GM19328 (cell line): ENCODE measurements at regions not wholly inside any gene's neighbourhood (a gene's known extent, or its start where the extent isn't known, plus 50 kb on each side); places are given as distances from the start of the nearest gene placed in this dataset.

Source experiments
- ATAC-seq: cut with Tn5 transposase; IDR thresholded peaks from one replicate; pipeline ENCODE4 v1.9.1; 2021; ENCODE audit warnings: mild to moderate bottlenecking, moderate library complexity; ENCODE audit not compliant: unreplicated experiment

DNA sequence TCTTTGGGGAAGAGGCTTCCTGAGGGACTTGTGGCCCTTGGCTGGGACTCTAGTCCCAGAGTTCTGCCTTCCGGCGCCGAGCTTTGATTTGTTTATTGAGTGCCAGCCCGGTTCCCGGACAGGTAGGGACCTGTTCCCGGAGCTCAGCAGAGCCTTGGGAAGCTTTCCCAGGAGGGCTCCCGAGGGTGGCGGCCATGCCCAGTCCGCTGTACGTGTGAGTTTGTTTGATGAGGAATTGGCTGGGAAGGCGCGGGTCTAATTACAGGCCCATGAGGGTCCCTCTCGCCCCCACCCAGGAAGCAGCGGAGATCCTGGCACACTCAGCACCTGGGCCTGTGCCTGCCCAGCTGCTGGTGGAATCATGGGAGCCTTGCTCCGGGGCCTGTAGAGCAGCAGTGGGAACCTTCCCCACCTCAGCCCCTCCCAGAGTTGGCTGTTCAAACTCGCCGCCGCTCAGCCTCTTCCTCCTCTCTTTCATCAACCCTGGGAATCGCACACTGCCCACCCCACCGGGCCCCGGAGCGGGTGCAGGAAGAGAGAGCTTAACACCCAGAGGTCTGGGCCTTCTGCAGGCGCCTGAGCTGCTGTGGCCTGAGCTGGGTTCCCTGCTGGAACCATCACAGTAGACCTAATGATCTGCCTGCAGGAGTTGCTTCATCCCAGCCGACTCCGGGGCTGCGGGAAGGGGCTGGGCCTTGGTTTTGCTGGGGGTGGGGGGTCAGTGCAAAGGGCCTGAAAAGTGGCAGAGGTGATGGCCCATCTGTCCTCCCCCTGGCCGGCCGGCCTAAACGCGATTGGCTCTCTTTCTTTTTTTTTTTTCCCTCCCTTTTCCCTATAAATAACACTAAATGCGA is 313.7 kb downstream of the SEC14L1 start:
- no peak for ATAC-seq

DNA sequence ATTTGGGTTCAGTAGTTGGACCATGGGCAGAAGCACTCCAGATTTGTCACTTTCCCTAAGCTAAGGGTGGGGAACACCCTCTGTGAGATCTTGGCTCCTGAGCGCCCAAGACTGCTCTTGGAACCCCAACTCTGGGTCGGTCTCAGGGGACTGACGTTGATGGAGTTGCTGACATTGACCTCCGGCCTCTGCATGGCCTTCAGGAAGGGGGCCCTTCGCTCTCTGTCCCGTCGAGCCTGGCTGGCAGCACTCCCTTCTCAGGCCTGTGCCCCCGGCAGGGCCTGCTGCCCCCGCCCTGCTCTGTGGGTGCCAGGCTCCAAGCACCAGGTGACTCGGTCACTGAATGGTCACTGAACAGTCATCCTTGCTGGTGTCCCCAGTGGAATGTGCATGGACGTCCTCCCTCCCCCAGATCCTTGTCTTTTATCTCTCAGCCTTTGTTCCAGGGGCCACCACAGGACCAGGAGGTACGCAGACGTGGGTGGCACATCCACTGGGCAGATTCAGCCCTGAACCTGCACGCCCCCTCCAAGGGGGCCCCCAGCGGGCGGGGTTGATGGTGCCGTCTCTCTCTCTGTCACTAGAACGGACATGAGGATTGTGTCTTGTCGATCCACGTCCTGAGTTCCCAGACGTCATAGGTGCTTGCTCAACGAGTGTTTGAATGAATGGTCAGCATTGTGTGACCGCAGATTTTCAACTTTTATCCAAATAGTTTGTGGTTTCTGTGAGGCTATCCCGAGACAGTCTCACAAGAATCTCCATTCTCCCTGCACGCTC is 314.5 kb downstream of the SEC14L1 start:
- no peak for ATAC-seq

DNA sequence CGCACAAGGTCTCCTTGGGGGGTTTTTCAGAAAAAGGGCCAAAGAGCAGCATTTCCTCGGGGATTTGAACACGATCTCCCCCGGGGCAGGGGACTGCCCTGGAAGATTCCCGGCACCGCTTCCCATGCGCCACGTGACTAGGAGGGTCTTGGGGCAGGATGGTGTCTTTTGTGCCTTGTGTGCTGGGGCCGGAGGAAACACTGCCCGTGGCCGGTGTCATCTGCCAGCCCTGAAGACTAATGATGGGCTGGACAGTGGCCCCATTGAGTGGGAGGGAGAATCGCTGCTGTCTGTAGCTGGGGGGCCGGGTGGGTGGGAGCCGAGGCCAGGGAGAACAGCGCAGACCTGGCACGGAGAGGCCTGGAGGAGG is 315.1 kb downstream of the SEC14L1 start:
- no peak for ATAC-seq

DNA sequence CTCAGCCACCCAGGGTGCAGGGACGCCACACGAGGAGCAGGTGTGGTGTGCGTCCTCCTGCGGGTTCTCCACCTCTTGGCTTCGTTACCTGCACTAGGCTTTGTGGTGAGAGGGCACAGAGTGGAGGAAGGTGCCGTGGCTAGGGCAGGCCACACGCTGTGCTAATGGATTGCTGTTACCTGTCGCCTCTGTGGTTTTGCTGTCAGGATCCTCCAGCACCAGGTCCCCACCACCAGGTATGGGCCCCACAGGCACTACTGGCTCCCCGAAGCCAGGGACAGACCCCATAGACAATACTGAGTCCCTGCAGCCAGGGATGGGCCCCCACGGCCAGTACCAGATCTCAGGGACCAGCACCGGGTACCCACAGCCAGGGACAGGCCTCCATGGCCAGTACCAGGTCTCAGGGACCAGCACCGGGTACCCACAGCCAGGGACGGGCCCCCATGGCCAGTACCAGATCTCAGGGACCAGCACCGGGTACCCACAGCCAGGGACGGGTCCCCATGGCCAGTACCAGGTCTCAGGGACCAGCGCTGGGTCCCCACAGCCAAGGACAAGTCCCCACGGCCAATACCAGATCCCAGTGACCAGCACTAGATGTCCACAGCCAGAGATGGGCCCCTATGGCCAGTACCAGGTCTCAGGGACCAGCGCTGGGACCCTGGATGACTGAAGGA is 315.6 kb downstream of the SEC14L1 start:
- no peak for ATAC-seq

DNA sequence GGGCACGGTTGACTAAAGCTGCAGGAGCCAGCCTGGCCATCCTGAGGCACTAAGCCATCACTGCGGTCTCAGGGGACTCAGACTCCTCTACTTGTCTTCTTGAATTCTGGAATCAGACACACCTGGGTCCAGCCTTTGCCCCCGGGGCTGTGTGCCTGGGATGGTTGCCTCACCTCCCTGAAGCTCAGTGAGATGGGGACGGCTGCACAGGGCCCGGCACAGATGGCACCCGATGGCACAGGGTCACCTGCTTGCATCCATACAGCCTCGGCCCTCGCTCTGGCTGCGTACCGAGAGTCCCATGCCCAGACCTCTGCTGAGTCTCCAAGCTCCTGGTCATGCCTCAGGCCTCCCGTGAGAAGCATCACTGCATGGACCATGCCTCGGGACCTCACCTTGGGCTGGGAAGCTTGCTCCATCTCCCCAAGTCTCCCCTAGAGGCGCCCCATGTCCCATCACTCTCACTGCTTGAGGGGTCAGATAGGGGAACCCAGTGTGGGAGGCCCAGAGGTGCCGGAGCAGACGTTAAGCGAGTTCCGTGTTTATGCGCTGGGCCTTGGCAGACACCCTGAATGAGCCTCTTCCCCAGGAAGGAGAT is 316.3 kb downstream of the SEC14L1 start:
- no peak for ATAC-seq

DNA sequence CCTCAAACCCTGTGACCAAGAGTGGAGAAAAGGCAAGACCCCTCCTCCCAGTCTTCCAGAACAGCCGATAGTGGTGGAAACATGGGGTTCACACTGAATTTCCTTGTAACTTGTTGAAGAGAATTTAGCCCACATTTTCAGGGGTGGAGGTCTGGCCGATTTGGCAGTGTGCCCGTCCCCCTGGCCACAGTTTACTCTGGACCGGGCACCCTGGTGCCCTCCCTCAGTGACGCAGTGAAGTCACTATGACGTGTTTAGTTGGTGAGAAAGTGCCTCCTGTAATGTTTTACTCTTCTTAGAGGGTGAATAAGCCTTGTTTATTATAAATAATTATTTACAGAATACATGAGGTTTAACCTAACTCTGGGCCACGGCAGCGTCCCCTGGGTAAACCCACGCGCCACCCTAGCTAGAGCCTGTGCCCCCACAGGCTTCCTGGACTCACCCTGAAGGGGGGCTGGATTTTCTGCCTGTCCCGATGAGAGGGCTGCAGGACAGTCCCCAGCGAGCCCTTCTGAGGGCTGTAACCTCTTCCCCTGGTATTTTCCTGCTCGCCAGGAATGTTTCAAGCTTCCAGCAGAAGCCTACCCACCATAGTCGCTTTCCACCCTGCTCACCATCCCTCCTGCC is 316.9 kb downstream of the SEC14L1 start:
- ATAC-seq, result no peak

DNA sequence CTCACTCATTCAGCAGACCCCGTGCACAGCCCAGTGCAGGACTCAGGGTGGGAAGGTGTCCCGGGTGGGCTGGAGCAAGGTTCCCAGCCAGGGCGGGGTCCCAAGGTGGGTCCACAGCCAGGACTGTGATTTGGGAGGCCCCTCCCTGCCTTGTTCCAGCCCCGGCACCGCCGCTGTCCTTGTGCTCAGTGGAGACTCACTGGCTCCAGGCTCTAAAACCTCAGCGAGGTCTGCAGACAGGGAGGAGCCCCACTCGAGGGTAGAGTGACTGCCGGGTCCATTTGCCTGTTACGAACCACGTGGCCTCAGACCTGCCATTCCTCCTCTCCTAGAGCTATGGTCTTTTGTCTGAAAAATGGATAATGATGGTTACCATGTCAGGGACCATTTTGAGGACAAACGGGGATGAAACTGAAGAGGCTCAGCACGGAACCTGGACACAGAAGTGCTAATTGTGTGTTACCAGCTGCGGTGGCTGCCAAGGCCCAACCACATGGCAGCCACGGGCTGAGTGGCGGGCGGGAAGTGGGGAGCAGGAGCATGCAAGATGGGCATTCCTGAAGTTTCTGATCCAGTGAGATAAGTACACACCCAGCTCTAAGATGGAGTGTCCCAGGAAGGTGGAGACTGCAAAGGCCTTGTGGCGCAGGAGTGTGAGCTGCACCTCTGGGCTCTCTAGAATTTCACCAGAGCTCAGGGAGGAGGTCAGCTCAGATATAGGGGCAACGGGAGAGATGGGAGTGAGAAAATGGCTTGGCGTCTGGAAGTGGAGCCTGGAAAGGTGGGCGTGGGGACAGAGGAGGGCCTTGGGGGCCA is 317.6 kb downstream of the SEC14L1 start:
- ATAC-seq, result no peak

DNA sequence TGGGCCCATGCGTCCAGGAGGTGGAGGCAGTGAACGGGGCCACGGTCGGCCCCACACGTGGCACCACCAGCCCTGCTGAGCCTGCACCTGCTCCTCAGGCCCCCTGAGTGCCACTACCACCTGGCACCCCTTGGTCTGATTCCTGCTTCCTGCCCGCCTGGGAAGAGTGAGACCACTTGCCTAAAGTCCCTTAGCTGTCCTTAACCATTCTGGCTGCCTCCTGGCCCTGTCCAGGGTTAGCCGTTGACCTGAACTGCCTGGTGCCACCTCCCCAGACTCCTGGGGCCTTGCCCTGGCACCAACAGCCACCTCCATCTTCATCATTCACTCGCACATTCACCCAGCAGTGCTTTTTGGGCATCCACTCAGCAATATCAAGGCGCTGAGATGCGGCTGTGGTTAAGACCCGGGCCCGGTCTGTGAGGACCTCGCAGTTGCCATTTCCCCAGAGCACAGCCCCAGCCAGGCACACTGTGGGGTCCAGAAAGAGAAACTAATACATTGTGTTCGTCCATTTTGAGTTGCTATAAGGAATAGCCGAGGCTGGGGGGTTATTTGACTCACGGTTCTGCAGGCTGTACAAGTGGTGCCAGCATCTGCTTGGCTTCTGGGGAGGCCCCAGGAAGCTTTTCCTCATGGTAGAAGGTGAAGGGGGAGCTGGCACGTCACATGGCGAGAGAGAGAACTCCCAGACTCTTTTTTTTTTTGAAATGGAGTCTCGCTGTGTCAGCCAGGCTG is 318.4 kb downstream of the SEC14L1 start:
- no peak for ATAC-seq

DNA sequence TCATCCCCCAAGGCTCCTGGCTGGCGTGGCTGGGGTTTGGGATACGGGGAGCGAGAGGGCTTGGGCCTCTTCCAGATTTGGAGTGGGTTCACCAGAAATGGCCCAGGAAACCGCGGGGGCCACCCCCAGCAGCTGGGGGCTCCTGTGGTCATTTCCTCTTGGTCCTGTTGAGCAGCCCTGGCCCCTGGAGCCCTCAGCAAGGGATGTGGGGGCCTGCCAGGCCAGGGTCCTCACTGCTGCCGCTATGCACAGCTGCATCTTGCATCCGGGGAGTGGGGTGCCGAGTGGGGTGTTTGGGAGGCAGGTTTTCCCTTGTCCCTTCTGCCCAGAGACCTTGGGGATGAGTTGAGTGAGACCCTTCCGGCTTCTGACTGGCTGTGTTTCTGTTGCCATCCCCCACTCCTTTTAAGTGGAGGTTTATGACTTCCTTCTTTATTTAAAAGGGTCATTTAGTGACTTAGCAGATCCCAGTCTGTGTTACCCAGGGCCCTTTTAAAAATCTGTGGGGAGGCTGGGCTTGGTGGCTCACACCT is 319.8 kb downstream of the SEC14L1 start:
- ATAC-seq, result no peak

DNA sequence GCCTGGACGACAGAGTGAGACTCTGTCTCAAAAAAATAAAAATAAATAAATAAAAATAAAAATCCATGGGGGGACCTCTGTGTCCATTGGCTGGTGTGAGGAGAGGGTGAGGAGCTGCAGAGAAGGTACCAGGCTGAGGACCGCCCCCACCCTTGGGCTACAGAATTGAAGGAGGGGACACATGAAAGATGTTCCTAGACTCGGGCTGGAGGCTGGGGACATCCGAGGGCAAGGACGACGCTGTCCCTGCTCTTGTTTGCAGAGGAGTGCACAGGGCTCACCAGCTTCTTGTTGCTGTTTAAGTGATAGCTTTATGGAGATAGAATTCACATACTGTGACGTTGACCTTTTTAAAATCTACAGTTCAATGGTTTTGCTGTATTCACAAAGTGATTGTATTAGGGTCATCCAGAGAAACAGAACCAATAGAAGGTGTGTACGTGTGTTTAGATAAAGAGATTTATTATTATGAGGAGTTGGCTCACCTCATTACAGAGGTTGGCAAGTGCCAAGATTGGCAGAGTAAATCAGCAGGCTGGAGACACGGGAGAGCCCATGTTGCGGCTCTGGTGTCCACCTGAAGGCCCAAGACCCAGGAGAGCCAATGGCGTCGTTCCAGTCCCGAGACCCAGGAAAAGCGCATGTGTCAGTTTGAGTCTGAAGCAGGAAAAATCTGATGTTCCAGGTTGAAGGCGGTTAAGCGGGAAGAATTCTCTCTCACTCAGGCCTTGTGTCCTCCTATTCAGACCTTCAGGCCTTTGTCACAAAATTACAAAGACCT is 320.7 kb downstream of the SEC14L1 start:
- no peak for ATAC-seq

DNA sequence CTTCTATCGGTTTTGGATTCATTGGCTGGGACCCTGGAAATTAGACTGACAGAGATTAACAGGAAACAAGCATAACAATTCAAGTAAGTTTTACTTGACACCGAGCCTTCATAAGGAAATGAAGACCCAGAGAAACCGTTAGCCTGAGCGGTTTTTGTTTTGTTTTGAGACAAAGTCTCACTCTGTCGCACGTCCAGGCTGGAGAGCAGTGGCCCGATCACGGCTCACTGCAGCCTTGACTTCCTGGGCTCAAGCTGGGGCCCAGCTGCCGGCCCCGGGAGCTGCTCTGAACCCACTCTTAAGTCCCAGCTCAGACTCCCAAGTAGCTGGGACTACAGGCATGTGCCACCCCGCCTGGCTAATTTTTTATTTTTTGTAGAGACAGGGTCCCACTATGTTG is 321.3 kb downstream of the SEC14L1 start:
- peak; percentile 36 for ATAC-seq

DNA sequence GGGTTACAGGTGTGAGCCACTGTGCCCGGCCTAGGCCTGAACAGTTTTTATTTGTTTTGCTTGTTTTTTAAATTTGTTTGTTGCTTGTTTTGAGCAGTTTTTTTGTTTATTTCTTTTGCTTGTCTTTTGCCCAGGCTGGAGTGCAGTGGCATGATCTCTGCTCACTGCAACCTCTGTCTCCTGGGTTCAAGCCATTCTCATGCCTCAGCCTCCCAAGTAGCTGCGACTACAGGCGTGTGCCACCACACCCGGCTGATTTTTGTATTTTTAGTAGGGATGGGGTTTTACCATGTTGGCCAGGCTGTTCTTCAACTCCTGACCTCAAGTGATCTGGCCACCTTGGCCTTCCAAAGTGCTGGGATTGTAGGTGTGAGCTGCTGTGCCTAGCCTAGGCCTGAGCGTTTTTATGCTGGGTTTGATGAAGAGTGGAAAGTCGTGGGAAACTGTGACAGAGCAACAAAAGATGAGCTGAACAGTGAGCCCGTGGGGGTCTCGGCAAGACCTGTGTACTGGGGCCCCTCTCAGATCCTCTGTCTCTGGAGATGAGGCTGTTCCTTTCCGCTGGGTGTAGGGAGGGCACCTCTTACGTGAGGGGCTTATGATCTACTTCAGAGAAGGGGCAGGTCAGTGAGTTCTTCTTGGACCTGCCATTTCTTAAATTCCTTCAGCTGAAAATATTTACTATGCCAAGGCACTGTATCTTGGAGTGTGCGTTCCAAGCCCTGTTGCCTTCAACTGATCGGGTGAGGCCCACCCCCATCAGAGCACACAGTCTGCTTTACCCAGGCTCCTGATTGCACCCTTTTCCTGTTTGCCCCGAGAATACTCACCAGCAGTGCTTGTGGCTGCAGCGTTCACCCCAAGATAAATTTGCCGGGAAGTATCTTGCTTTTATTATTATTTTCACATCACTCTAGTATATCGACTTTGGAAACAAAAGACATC is 322.1 kb downstream of the SEC14L1 start:
- no peak for ATAC-seq

DNA sequence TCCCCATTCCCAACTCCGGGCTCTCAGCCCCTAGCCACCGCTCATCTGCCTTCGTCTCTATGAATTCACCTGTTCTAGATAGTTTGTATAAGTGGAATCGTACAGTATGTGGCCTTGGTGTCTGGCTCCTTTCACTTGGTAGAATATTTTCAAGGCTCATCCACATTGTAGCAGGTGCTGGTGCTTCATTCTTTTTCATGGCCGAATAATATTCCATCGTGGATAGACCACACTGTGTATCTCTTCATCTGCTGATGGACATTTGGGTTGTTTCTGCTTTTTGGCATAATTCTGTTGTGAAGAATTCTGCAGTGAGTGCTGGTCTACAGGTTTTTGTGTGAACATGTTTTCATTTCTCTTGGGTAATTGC is 324.2 kb downstream of the SEC14L1 start:
- no peak for ATAC-seq

DNA sequence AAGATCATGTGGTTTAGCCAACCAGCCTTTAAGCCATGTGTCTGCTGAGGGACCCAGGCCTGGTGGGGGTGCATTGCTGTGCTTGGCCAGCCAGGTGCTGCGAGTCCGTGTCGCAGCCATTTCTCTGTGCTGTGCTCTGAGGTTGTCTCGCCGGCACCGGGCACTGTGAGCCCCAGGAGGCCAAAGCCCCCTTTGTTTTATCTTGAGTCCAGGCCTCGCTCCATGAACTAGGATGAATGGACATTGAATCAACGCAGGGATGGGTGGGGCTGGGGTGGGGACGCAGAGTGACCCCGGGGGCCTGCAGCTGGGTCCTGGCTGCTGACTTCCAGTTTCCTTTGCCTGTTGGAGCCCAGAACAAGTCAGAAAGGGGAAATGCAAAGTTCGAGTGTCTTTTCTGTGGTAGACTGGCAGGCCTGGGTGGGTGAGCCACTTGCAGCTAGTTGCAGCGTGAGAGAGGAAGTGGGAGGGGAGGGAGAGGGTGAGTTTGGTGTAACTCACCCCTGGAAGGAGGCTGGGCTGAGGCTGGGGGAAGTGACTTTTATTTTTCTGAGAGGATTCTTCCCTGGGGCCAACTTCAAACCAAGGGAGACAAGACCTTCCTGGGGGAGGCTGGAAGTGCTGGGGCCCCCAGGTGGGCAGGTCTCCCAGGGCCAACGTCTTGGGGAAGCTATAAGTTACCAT is 324.7 kb downstream of the SEC14L1 start:
- ATAC-seq, result peak; percentile 37

DNA sequence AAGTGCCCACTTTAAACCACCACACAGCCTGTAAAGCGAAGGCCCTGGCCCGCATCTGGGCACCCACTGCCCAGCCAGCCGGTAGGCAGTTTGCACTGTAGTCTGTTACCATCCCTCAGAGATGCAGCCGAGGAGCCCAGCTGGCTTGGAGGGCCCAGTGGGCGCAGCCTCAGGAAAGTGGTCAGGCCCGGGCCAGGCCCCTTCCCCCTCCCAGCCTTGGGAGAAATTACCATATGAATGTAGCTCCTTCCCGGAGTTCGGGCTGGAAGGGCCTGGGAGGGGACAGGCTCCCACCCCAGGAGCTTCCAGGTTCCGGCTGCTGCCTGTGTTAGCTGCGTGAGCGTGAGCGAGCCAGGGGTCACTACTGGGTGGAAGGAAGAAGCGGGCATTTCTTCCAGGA is 325.4 kb downstream of the SEC14L1 start:
- no peak for ATAC-seq

DNA sequence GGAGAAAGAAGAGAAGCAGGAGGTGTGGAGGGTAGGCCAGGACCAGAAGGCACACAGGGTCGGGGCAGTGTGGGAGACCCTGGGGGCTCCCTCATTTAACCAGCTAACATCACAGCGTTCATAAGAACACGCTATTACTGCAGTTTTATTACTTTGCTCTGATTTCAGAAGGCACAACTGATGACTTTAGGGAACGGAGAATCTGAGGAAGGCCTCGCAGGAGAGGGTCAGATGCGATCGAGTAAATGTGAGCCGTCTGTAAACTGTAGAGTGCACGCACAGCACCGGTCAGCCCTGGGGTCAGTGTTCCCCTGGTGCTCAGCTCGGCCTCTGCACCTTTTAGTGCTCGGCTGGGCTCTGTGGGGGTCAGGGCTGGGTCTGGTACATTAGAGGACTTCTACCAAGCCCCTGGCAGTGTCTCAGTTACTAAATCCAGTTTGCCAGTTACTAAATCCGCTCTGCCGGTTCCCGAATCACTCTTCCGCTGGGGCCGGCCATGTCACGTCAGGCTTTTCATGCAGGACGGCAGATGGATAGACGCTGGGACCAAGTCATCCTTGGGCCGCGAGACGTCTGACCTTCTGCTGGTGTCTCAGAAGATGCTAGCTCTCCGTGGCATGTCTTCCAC is 325.9 kb downstream of the SEC14L1 start:
- no peak for ATAC-seq
